Kidney epithelial cell (primary cell): ENCODE measurements at regions not wholly inside any gene's neighbourhood (a gene's known extent, or its start where the extent isn't known, plus 50 kb on each side); places are given as distances from the start of the nearest gene placed in this dataset.

Source experiments
- DNase-seq: peaks from one replicate; pipeline ENCODE4 v3.0.0-alpha.2; 2010; ENCODE audit warnings: low read depth
- H3K27me3 ChIP-seq: 2 replicates; pipeline ENCODE4 v1.6.0; 2011; ENCODE audit warnings: low read length; ENCODE audit not compliant: control insufficient read depth, insufficient read depth
- H3K36me3 ChIP-seq: 2 replicates; pipeline ENCODE4 v1.5.1; 2011; ENCODE audit warnings: low read length; ENCODE audit not compliant: control insufficient read depth, insufficient read depth
- H3K4me3 ChIP-seq: 2 replicates; pipeline ENCODE4 v1.5.1; 2011; ENCODE audit warnings: low read depth, mild to moderate bottlenecking, control low read depth, low read length
- CTCF ChIP-seq: IDR thresholded peaks from 2 replicates; pipeline ENCODE4 v1.5.1; 2011; ENCODE audit warnings: mild to moderate bottlenecking, moderate library complexity, low read length, control low read depth, inconsistent platforms; ENCODE audit not compliant: insufficient read depth, poor library complexity, severe bottlenecking

- Histone ChIP-seq H3K4me3 (no peak overlapping the region), H3K27me3 (no peaks in the 10 kb centered on the region), H3K36me3 (no peaks in the 10 kb centered on the region)
- DNase-seq = peak; percentile 5
- TF ChIP-seq CTCF = no peak
Measured at GRCh38 chr5:54753034-54753433, 232.4 kb downstream of the ESM1 start.

GRCh38 chr5:54748527-54748926, 231.0 kb downstream of the SNX18 start:
- Histone ChIP-seq H3K4me3 (no peak overlapping the region), H3K27me3 (no peaks in the 10 kb centered on the region), H3K36me3 (no peaks in the 10 kb centered on the region)
- TF ChIP-seq CTCF = no peak
- no peak for DNase-seq

- Histone ChIP-seq H3K27me3 (no peaks in the 10 kb centered on the region), H3K4me3 (no peak overlapping the region), H3K36me3 (no peaks in the 10 kb centered on the region)
- DNase-seq = no peak
- no peak for TF ChIP-seq CTCF
Measured at GRCh38 chr5:54746777-54747398, 229.3 kb downstream of the SNX18 start.

- no peak for TF ChIP-seq CTCF
- Histone ChIP-seq H3K4me3 (no peak overlapping the region), H3K27me3 (no peaks in the 10 kb centered on the region), H3K36me3 (no peaks in the 10 kb centered on the region)
- no peak for DNase-seq
Measured at GRCh38 chr5:54746346-54746745, 228.8 kb downstream of the SNX18 start.

- H3K4me3 ChIP-seq = no peak overlapping the region
Measured at GRCh38 chr5:54745599-54745998, 228.0 kb downstream of the SNX18 start.

More at GRCh38 chr5:54745599-54745998, 228.0 kb downstream of the SNX18 start:
- H3K36me3 ChIP-seq = no peaks in the 10 kb centered on the region
- no peak for TF ChIP-seq CTCF
- DNase-seq = no peak
- no peaks in the 10 kb centered on the region for H3K27me3 ChIP-seq
